ENCODE measurements at regions not wholly inside any gene's neighbourhood (a gene's known extent, or its start where the extent isn't known, plus 50 kb on each side); places are given as distances from the start of the nearest gene placed in this dataset.
"Not testable (repeated sequence)": the region's sequence is repeated elsewhere in the genome, so short reads cannot be mapped to it uniquely, and the experiment has no call there.

DNA sequence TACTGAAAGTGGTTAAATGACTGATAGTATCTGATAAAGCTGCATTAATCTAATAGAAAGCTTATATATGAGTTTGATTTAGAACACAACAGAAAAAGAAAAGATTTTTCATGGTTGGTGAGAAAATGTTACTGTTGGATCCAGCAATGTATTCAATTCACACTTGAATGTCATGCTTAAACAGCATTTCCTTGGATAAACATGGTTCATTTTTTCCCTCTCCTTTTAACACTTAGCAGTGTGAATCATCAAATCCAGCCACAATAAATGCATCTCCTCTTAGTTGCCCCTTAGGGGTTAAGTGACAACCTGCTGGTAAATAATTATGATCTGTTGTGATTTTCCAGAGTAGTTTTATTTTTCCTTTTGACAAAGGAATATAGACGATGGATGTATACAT is 74.9 kb upstream of the GRIP1 start:
- WGBS, 2 donors, result 74 to 79% methylated on average over 1 of the region's 1 CpG
- Histone ChIP-seq H3K4me1 (no peaks in the 10 kb centered on the region), H3K27me3 (peaks cover 0 to 4% (median 0%) of the 10 kb centered on the region in 7 donors), H3K27ac (no peak overlapping the region), H3K4me3 (no peak overlapping the region), H3K9me3 (no peaks in the 10 kb centered on the region), H3K36me3 (no peaks in the 10 kb centered on the region)
- DNase-seq (no peak), ATAC-seq (no peak)
- intact Hi-C loops (cut with DNase I), result no loop called here
- TF ChIP-seq, protein P1, sequence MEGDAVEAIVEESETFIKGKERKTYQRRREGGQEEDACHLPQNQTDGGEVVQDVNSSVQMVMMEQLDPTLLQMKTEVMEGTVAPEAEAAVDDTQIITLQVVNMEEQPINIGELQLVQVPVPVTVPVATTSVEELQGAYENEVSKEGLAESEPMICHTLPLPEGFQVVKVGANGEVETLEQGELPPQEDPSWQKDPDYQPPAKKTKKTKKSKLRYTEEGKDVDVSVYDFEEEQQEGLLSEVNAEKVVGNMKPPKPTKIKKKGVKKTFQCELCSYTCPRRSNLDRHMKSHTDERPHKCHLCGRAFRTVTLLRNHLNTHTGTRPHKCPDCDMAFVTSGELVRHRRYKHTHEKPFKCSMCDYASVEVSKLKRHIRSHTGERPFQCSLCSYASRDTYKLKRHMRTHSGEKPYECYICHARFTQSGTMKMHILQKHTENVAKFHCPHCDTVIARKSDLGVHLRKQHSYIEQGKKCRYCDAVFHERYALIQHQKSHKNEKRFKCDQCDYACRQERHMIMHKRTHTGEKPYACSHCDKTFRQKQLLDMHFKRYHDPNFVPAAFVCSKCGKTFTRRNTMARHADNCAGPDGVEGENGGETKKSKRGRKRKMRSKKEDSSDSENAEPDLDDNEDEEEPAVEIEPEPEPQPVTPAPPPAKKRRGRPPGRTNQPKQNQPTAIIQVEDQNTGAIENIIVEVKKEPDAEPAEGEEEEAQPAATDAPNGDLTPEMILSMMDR (IDR thresholded peaks at IDR 0.05), result no peak

DNA sequence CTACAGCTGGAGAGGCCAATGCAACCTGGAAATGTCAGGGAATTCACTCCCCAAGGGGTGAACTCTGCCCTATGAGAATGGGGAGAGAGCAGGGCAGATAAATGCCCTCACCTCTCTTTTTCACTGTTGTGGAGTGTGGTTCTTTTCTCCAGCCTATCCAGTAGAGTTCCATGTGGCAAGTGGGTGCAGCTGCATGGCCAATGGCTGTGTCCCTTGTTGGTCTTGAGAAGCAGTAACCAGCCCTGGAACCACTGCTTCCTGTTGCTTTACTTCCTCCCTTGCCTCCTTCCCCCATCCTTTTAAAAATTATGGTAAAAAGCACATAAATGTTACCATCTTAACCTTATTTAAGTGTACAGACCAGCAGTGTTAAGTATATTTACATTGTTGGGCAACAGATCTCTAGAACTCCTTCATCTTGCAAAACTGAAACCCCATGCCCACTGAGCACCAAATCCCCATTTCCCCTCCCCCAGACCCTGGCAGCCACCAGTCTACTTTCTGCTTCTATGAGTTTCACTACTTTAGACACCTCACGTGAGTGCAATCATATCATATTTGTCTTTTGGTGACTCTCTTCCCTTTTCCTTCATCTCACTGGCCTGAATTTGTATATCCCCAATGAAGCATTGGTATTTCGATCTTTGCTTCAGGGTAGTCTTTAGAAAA is 77.0 kb upstream of the GRIP1 start:
- Histone ChIP-seq H3K4me1 (no peaks in the 10 kb centered on the region), H3K36me3 (no peaks in the 10 kb centered on the region), H3K9me3 (peaks cover 0 to 5% (median 0%) of the 10 kb centered on the region in 11 donors), H3K4me3 (no peak overlapping the region), H3K27ac (no peak overlapping the region), H3K27me3 (peaks cover 0 to 4% (median 0%) of the 10 kb centered on the region in 7 donors)
- TF ChIP-seq, protein P1 (IDR thresholded peaks at IDR 0.05), result no peak
- WGBS, 2 donors, result 81 to 96% methylated on average over 2 of the region's 2 CpGs
- no peak for ATAC-seq
- intact Hi-C loops (cut with DNase I), result no loop called here
- DNase-seq, result no peak

- Histone ChIP-seq H3K4me1 (no peaks in the 10 kb centered on the region), H3K27me3 (peaks cover 0 to 4% (median 0%) of the 10 kb centered on the region in 7 donors), H3K9me3 (peaks cover 0 to 5% (median 0%) of the 10 kb centered on the region in 11 donors), H3K4me3 (no peak overlapping the region), H3K36me3 (no peaks in the 10 kb centered on the region), H3K27ac (no peak overlapping the region)
- DNase-seq (no peak), ATAC-seq (no peak)
- intact Hi-C loops (cut with DNase I), result no loop called here
- 86 to 98% methylated on average over 1 of the region's 1 CpG for WGBS, 2 donors
- TF ChIP-seq, protein P1 (IDR thresholded peaks at IDR 0.05), result no peak
Measured at GRCh38 chr12:66756631-66757030, 77.8 kb upstream of the GRIP1 start.

GRCh38 chr12:66760122-66760521 is 81.2 kb upstream of the GRIP1 start:
- H3K9me3 ChIP-seq; H3K27me3 ChIP-seq; H3K27ac ChIP-seq; H3K36me3 ChIP-seq; DNase-seq; H3K4me1 ChIP-seq; H3K4me3 ChIP-seq; ATAC-seq; intact Hi-C loops (cut with DNase I): not testable (repeated sequence)
- WGBS, 2 donors, result 87 to 88% methylated on average over 4 of the region's 4 CpGs

DNA sequence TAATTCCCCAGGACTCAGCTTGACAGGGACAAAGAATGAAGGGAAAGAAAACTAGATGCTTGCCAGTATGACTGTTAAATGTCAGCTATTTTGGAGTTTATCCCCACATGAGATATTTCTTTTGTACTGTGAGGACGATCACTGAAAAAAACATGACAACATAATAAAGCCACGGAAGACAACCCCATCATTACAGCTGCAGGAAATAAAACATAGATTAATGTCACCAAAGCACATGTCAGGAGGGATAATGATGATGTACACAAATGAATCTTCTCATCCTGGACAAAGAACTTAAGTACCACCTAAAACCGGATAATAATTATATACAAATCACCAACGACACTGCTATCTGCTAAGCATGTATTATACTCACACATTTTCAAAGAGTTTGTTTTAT is 84.6 kb upstream of the GRIP1 start:
- WGBS, 2 donors, result 60 to 68% methylated on average over 4 of the region's 4 CpGs
- Histone ChIP-seq H3K36me3 (no peaks in the 10 kb centered on the region), H3K9me3 (peaks cover 0 to 5% (median 0%) of the 10 kb centered on the region in 11 donors), H3K27me3 (no peaks in the 10 kb centered on the region), H3K27ac (no peak overlapping the region), H3K4me1 (no peaks in the 10 kb centered on the region), H3K4me3 (no peak overlapping the region)
- TF ChIP-seq, protein P1 (IDR thresholded peaks at IDR 0.05), result no peak
- intact Hi-C loops (cut with DNase I), result no loop called here
- no peak for DNase-seq
- no peak for ATAC-seq

Data from heart right ventricle (tissue), 16 donors.